Sciatic nerve (tissue), 2 donors: ENCODE measurements at regions not wholly inside any gene's neighbourhood (a gene's known extent, or its start where the extent isn't known, plus 50 kb on each side); places are given as distances from the start of the nearest gene placed in this dataset.

Experiments
- ATAC-seq: fragments of 200-7000 bp; cut with Tn5 transposase; one replicate; pipeline ENCODE4 v1.9.1; 2020; ENCODE audit warnings: mild to moderate bottlenecking, moderate library complexity
- DNase-seq: peaks from one replicate; pipeline ENCODE4 v3.0.0-alpha.2; 2020; ENCODE audit warnings: low spot score
- intact Hi-C: fragments of 100-400 bp; cut with DNase I; formaldehyde crosslinking; loops from one replicate; pipeline ENCODE4 v1.14.2; 2022
- donor health status: DM: no; HTN: no; CAD: no.
- donor health status: DM: no; HTN: no; CAD: no.

DNA sequence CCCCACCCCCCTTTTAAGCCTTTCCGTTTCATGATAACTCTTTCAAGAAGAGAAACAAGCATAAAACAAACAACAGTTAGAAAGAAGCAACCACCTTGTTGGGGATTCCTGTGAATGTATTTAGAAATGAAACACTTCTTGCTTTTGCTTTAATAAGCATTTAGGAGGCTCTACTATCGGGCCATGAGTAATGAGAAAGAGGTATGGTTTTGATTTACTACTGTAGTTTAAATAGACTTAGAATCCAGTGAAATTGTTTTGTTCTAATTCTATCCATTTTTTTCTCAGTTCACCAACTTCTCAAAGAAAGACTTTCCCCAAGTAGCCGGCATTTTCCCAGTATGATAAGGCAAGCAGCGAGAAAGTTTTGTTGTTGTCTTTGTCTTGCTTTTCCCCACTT, 168.7 kb upstream of the HABP2 start:
- intact Hi-C loops: no loop called here
- DNase-seq (no peak), ATAC-seq (no peak)

GRCh38 chr10:113385021-113385999, 167.5 kb upstream of the HABP2 start:
- peak; percentile 99 for ATAC-seq
- intact Hi-C loops: no loop called here
- peak; percentile 88 for DNase-seq

- intact Hi-C loops: no loop called here
- ATAC-seq (no peak), DNase-seq (no peak)
These were observed 166.8 kb upstream of the HABP2 start for GRCh38 chr10:113386005-113386404.

DNA sequence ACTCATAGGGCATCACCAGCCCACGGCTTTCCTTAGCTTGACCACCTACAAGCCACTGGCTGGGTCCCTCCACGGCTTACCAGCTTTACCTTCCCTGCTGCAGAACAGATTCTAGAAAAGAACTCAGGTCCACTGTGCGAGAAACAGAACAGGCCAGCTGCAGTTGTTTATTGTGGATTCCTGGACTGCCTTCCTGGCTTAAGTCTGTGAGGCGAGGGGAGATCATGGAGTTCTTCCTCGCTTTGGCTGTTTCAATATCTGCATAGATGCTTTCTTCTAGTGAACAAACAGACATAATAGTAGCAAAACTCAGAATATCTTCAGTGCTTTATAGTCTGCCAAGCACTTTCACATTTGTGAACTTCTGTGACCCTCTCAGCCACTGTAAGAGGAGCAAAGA, 162.9 kb upstream of the HABP2 start:
- no peak for ATAC-seq
- intact Hi-C loops: no loop called here
- no peak for DNase-seq

DNA sequence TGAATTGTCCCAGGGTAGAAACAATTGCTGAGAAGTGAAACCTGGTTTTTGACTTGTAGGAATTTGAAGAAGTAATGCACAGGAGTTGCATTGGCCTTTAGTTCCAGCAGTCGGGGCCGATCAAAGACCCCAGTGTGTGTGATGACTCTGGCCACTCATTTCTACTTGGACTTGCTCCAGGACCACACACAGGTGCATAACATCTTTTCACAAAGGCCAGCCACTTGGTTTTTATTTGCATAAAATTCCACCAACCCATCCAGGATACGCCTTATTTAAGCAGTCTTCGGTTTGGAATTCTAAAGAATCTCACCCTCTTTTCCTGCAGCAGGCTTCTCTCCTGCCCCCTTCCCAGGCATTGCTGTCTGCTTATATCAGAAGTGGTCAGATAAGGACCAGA, 162.0 kb upstream of the HABP2 start:
- intact Hi-C loops: no loop called here
- no peak for ATAC-seq
- no peak for DNase-seq

- DNase-seq (no peak), ATAC-seq (no peak)
- intact Hi-C loops: no loop called here
These were observed 155.8 kb upstream of the HABP2 start for GRCh38 chr10:113397047-113397446.

GRCh38 chr10:113399065-113399464, 153.8 kb upstream of the HABP2 start:
- intact Hi-C loops: no loop called here
- ATAC-seq (no peak), DNase-seq (no peak)

DNA sequence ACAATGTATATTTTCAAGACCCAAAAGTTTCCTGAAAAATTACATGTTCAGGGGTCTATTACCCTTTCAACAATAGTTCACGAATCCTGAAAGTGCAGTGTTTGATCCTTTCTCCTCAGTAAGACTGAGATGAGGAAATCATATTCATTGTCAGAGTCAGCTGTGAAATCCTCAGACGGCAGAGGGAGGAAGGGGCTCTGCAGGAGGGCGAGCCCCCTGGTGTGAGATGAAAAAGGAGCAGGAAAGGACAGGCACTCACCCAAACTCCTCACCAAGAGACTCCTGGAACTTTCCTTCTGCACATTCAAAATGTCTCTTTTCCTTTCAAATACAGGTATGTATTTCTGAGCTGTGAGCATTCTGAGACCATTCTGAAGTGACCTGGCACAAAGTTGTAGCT, 150.3 kb upstream of the HABP2 start:
- ATAC-seq: no peak

DNA sequence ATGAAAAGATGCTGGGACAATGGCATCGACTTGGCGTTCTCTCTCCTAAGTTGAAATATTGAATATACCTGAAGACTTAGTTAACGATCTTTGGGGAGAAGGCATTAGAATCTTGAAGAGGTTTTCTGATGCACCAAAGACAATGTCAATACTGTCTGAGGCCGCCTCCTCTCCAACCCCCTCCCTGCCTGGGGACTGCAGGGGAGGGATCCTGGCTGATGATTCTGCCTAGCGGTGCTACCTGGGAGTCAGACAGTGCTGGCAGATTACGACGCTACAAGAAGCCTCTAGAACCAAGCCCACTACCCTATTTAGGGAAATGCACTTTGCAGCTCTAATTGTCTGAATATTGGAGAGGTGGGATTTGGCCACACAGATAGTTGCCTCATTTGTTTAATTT, 145.6 kb upstream of the HABP2 start:
- DNase-seq: no peak
- ATAC-seq: no peak
- intact Hi-C loops: no loop called here

More for the DNA sequence above, 150.3 kb upstream of the HABP2 start:
- DNase-seq: no peak
- intact Hi-C loops: no loop called here

DNA sequence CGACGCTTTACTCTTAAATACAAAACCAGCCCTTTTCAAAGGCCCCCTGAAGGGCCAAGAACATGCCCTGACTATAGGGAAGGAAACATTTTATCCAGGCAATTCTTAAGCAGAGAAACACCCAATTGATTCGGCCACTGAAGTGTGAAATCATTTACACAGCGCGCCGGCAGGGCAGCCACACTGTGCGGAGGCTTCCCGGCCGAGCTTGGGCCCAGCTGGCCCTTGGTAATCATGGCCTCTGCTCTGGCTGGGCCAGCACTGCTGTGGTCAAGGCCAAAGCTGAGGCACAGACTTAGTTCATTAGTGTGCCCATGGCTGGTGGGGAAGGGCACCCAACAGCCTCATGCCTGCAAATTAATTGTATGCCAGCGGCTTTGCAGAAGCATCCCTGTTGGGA, 143.7 kb upstream of the HABP2 start:
- intact Hi-C loops: no loop called here
- DNase-seq (no peak), ATAC-seq (no peak)

DNA sequence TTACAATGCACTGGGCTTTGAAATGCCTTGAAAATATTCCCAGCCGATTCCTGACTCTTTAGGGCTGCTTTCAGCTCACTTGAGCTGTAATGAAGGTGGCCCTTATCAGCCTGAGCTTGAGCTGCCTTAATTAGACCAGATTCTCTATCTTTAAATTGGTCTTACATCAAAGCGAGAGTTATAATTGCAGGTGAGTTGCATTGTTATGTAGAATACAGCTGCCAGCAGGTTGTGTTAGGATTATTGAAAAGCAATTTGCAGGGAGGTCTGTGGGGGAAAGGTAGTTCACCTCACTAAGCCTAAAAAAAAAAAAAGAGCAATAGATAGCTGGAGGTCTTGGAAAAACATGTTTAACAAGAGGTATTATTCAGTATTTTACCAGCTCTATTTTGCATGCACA, 142.2 kb upstream of the HABP2 start:
- ATAC-seq (no peak), DNase-seq (no peak)
- intact Hi-C loops: no loop called here

DNA sequence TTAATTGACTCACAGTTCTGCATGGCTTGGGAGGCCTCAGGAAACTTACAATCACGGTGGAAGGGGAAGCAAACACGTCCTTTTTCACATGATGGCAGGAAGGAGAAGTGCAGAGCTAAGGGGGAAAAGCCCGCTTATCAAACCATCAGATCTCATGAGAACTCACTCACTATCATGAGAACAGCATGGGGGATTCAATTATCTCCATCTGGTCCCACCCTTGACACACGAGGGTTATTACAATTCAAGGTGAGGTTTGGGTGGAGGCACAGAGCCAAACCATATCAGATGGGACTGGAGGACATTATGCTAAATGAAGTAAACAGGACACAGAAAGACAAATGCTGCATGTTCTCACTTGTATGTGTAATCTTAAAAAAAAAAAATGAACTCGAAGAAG, 141.4 kb upstream of the HABP2 start:
- DNase-seq: no peak
- intact Hi-C loops: no loop called here
- no peak for ATAC-seq

GRCh38 chr10:113412161-113412560, 140.7 kb upstream of the HABP2 start:
- intact Hi-C loops: no loop called here
- ATAC-seq (no peak), DNase-seq (no peak)

- ATAC-seq (peak; percentile 74), DNase-seq (no peak)
- intact Hi-C loops: no loop called here
These were observed 138.3 kb upstream of the HABP2 start for GRCh38 chr10:113414543-113414942.

GRCh38 chr10:113415246-113415645, 137.6 kb upstream of the HABP2 start:
- intact Hi-C loops: no loop called here
- ATAC-seq (peak; percentile 88), DNase-seq (no peak)

DNA sequence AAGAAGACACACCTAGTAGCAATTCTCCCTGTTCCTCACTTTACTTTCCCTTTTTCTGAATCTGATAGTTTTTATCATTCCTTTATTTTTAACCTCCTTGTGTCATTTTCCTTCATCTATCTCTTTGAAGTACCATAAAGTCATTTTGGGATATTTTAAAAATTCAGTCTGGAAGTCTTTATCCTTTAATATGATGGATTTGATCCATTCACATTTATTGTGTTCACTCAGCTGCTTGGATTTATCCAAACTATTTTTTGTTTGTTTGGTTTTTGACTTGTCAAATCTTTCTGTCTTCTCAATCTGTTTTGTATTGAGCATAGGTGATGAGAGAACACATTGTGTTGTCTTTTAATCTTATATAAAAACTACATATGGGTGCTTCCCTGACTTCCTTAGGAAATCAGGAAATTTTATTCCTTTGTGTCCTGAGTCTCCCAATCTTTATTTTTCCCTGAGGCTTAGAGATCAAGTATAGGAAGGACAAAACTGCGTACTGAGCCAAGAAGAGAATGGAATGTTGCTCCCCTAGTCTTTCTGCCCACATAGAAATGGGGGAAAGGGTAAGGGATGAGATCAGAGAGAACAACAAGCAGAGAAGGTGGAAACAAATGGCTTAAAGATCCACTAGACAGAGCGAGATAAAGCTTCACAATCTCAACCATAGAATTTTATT, 132.7 kb upstream of the HABP2 start:
- DNase-seq (no peak), ATAC-seq (no peak)
- intact Hi-C loops: no loop called here

DNA sequence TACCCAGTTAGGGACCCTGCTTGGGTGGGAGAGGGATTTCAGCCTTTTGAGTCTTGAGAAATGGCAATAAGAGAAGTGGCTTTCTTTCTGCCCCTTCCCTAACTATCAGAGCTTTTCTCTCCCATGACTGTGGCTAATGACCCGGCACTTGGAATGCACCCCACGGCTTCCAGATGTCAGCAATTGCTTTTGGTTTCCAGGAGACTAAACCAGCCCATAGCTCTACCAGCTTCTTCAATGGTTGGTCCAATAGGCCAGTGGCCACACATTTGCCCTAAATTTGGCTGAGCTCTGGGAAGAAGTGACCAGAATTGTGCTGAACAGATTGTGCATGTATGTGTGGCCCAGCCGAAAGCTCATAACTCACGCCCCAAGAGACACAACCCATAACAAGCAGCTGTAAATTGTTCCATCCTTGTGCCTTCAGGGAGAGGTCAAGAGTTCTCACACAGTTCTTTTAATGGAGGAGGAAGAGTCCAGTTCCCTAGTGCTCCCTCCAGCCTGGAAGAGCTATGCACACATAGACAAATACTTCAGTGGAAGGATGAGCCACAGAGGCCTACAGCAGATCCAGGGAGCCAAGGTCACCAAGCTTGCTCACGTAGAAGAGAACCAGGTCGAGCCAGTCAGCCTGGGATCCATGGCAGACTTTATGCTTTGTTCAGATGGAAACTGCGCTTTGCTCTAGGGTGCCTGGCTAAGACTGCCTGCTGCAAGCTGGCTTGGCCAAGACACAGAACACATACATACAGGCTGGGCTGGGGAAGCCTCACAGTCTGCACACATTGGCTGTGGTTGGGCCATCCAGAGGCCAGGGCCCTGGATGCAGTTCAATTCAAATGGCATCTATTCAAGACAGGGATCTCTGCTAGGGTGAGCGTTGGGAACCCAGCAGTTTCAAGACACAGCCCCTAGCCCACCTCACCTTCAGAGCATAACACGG, 131.8 kb upstream of the HABP2 start:
- intact Hi-C loops: no loop called here
- ATAC-seq (no peak), DNase-seq (no peak)

DNA sequence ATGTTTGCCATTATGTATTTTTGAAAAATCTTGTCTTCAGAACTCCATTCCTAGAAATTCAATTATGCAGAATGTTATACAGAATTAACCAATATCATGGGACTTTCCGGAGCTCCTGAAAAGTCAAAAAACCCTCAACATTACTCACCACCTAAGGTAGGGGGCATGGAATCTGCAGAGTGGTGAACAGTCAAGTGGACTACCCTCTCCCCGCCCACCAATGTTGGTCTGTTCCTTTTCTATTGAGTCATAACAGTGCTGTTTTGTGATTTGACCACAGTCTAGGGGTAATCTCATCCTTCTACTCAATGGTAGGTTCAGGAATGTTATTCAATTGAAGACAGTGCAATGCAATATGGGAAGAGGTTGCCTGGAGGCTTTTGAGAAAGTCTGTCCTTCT, 130.5 kb upstream of the HABP2 start:
- intact Hi-C loops: no loop called here
- DNase-seq: no peak
- no peak for ATAC-seq

DNA sequence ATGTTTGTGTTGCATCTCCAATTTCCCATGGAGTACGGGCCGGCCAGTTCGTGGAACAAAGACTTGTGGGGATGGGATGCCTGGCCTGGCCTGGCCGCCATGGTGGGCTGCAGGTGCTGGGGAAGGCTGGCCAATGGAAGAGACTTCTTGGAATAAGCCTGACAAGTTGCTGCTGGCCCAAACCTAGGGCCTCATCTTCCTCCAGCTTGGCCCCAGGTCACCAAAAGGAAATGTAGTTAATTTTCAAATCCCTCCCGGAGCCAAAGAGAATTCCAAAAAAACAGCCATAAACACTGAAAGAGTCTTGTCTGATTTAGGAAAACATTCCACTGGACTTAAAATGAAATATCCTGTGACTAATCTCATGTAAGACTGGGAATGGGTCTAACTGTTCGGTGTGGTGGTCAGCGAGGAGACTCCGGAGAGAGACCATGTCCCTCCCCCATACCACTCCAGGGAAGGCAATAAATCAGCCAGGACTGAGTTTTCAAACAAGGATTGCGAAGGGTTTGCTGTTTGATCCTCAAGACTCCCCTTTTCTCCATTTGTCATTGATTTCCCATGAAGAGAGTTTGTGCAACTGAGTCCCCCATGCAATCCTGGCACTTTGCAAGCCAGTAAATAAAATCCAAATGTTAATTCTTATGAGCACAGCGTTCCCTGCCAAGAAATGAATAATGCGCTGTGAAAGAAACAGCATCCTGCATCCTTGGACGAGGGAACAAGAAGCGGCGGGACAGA, 128.7 kb upstream of the HABP2 start:
- DNase-seq (no peak), ATAC-seq (peak; percentile 82)
- intact Hi-C loops: no loop called here
